ENCODE measurements at regions not wholly inside any gene's neighbourhood (a gene's known extent, or its start where the extent isn't known, plus 50 kb on each side); places are given as distances from the start of the nearest gene placed in this dataset.

GRCh38 chrX:7441586-7441985 is 293.6 kb upstream of the PUDP start:
- Histone ChIP-seq H3K27ac (ENCODE audit: insufficient read depth, low read length) (no peak overlapping the region), H3K36me3 (ENCODE audit: control insufficient read depth, insufficient read depth, low read length) (no peaks in the 10 kb centered on the region), H3K4me1 (ENCODE audit: control insufficient read depth, extremely low read depth, insufficient read depth, low read length) (no peaks in the 10 kb centered on the region), H3K4me3 (replicated peaks in 1 of 4; ENCODE audit: control extremely low read depth in 1 of 4, insufficient read depth in 1 of 4, low read depth in 3 of 4, low read length in 4 of 4) (no peak overlapping the region), H3K79me2 (ENCODE audit: control insufficient read depth, insufficient read depth, low read length) (no peaks in the 10 kb centered on the region), H3K9ac (ENCODE audit: insufficient read depth, low read length) (no peak overlapping the region), H4K20me1 (ENCODE audit: control insufficient read depth, extremely low read depth, insufficient read depth, low read length) (no peaks in the 10 kb centered on the region), H3K4me2 (ENCODE audit: extremely low read depth, insufficient read depth, low read length) (no peak overlapping the region), H2AFZ (ENCODE audit: low read length) (no peak overlapping the region), H3K9me3 (ENCODE audit: control insufficient read depth, insufficient read depth, low read depth, low read length) (no peaks in the 10 kb centered on the region), H3K27me3 (ENCODE audit: control insufficient read depth, insufficient read depth, low read length) (no peaks in the 10 kb centered on the region)
- TF ChIP-seq CTCF (conservative IDR thresholded peaks at IDR 0.05 in 1 of 2, IDR thresholded peaks at IDR 0.05 in 1 of 2; ENCODE audit: low read depth in 1 of 2, low read length in 2 of 2) = no peak
- no peak for TF ChIP-seq EZH2 (IDR thresholded peaks at IDR 0.05; ENCODE audit: low read length, missing control alignments)
- DNase-seq (ENCODE audit: low read depth in 2 of 2) = no peak

GRCh38 chrX:7435822-7436221 is 287.9 kb upstream of the PUDP start:
- H3K4me2 ChIP-seq (ENCODE audit: extremely low read depth, insufficient read depth, low read length) = no peak overlapping the region
- no peaks in the 10 kb centered on the region for H4K20me1 ChIP-seq (ENCODE audit: control insufficient read depth, extremely low read depth, insufficient read depth, low read length)
- H3K9ac ChIP-seq (ENCODE audit: insufficient read depth, low read length) = no peak overlapping the region
- no peaks in the 10 kb centered on the region for H3K9me3 ChIP-seq (ENCODE audit: control insufficient read depth, insufficient read depth, low read depth, low read length)
- H3K4me1 ChIP-seq (ENCODE audit: control insufficient read depth, extremely low read depth, insufficient read depth, low read length) = no peaks in the 10 kb centered on the region
- no peak for DNase-seq (ENCODE audit: low read depth in 2 of 2)
- no peaks in the 10 kb centered on the region for H3K27me3 ChIP-seq (ENCODE audit: control insufficient read depth, insufficient read depth, low read length)
- no peaks in the 10 kb centered on the region for H3K79me2 ChIP-seq (ENCODE audit: control insufficient read depth, insufficient read depth, low read length)
- no peaks in the 10 kb centered on the region for H3K36me3 ChIP-seq (ENCODE audit: control insufficient read depth, insufficient read depth, low read length)
- TF ChIP-seq CTCF (conservative IDR thresholded peaks at IDR 0.05 in 1 of 2, IDR thresholded peaks at IDR 0.05 in 1 of 2; ENCODE audit: low read depth in 1 of 2, low read length in 2 of 2) = no peak
- no peak for TF ChIP-seq EZH2 (IDR thresholded peaks at IDR 0.05; ENCODE audit: low read length, missing control alignments)
- no peak overlapping the region for H3K27ac ChIP-seq (ENCODE audit: insufficient read depth, low read length)
- no peak overlapping the region for H2AFZ ChIP-seq (ENCODE audit: low read length)
- no peak overlapping the region for H3K4me3 ChIP-seq (replicated peaks in 1 of 4; ENCODE audit: control extremely low read depth in 1 of 4, insufficient read depth in 1 of 4, low read depth in 3 of 4, low read length in 4 of 4)

- Histone ChIP-seq H3K36me3 (ENCODE audit: control insufficient read depth, insufficient read depth, low read length) (no peaks in the 10 kb centered on the region), H3K4me3 (replicated peaks in 1 of 4; ENCODE audit: control extremely low read depth in 1 of 4, insufficient read depth in 1 of 4, low read depth in 3 of 4, low read length in 4 of 4) (no peak overlapping the region), H3K79me2 (ENCODE audit: control insufficient read depth, insufficient read depth, low read length) (no peaks in the 10 kb centered on the region), H3K4me2 (ENCODE audit: extremely low read depth, insufficient read depth, low read length) (no peak overlapping the region), H2AFZ (ENCODE audit: low read length) (no peak overlapping the region), H3K27me3 (ENCODE audit: control insufficient read depth, insufficient read depth, low read length) (no peaks in the 10 kb centered on the region), H3K9ac (ENCODE audit: insufficient read depth, low read length) (no peak overlapping the region), H3K4me1 (ENCODE audit: control insufficient read depth, extremely low read depth, insufficient read depth, low read length) (no peaks in the 10 kb centered on the region), H3K27ac (ENCODE audit: insufficient read depth, low read length) (no peak overlapping the region), H4K20me1 (ENCODE audit: control insufficient read depth, extremely low read depth, insufficient read depth, low read length) (no peaks in the 10 kb centered on the region), H3K9me3 (ENCODE audit: control insufficient read depth, insufficient read depth, low read depth, low read length) (no peaks in the 10 kb centered on the region)
- DNase-seq (ENCODE audit: low read depth in 2 of 2) = no peak
- TF ChIP-seq EZH2 (IDR thresholded peaks at IDR 0.05; ENCODE audit: low read length, missing control alignments) = no peak
- no peak for TF ChIP-seq CTCF (conservative IDR thresholded peaks at IDR 0.05 in 1 of 2, IDR thresholded peaks at IDR 0.05 in 1 of 2; ENCODE audit: low read depth in 1 of 2, low read length in 2 of 2)
These were observed 284.9 kb upstream of the PUDP start for GRCh38 chrX:7432901-7433300.

All from fibroblast of lung (primary cell).